HG03442 (cell line): ENCODE measurements at regions not wholly inside any gene's neighbourhood (a gene's known extent, or its start where the extent isn't known, plus 50 kb on each side); places are given as distances from the start of the nearest gene placed in this dataset.
A peak's percentile ranks its signal among the peaks of the same experiment; 100 is the strongest.

Experiments used
- ATAC-seq: cut with Tn5 transposase; IDR thresholded peaks from one replicate; pipeline ENCODE4 v1.9.1; 2021; ENCODE audit warnings: mild to moderate bottlenecking, moderate library complexity; ENCODE audit not compliant: unreplicated experiment

- peak; percentile 91 for ATAC-seq
Observed at GRCh38 chr4:38310446-38311043, 350.3 kb downstream of the PTTG2 start.

- ATAC-seq, result no peak
Observed at GRCh38 chr4:38311495-38312126, 351.4 kb downstream of the PTTG2 start.

- ATAC-seq, result no peak
Observed at GRCh38 chr4:38313175-38313574, 350.8 kb upstream of the KLF3 start.

- no peak for ATAC-seq
Observed at GRCh38 chr4:38313999-38314561, 349.9 kb upstream of the KLF3 start.

- ATAC-seq, result no peak
Observed at GRCh38 chr4:38314663-38315062, 349.3 kb upstream of the KLF3 start.

- ATAC-seq, result no peak
Observed at GRCh38 chr4:38315286-38315685, 348.7 kb upstream of the KLF3 start.

GRCh38 chr4:38316045-38316444, 348.0 kb upstream of the KLF3 start:
- no peak for ATAC-seq

GRCh38 chr4:38317041-38317674, 346.8 kb upstream of the KLF3 start:
- ATAC-seq, result no peak

- ATAC-seq, result peak; percentile 89
Observed at GRCh38 chr4:38318737-38319455, 345.1 kb upstream of the KLF3 start.

- ATAC-seq, result peak; percentile 38
Observed at GRCh38 chr4:38319456-38320342, 344.3 kb upstream of the KLF3 start.

- no peak for ATAC-seq
Observed at GRCh38 chr4:38320343-38320695, 343.7 kb upstream of the KLF3 start.

GRCh38 chr4:38320833-38321232, 343.2 kb upstream of the KLF3 start:
- ATAC-seq, result no peak

GRCh38 chr4:38322714-38323113, 341.3 kb upstream of the KLF3 start:
- ATAC-seq, result no peak

- no peak for ATAC-seq
Observed at GRCh38 chr4:38323141-38323641, 340.8 kb upstream of the KLF3 start.

GRCh38 chr4:38324861-38325628, 339.0 kb upstream of the KLF3 start:
- no peak for ATAC-seq

- no peak for ATAC-seq
Observed at GRCh38 chr4:38325629-38325913, 338.4 kb upstream of the KLF3 start.

GRCh38 chr4:38326499-38326898, 337.5 kb upstream of the KLF3 start:
- no peak for ATAC-seq

- no peak for ATAC-seq
Observed at GRCh38 chr4:38327174-38327573, 336.8 kb upstream of the KLF3 start.

- ATAC-seq, result no peak
Observed at GRCh38 chr4:38328989-38329729, 334.8 kb upstream of the KLF3 start.
